Glutamatergic neuron (in vitro differentiated cells): ENCODE measurements at regions not wholly inside any gene's neighbourhood (a gene's known extent, or its start where the extent isn't known, plus 50 kb on each side); places are given as distances from the start of the nearest gene placed in this dataset.

Experiments used
- DNase-seq: peaks from one replicate; pipeline ENCODE4 v3.0.0; 2022
- H3K27ac Mint-ChIP-seq: one replicate; pipeline ENCODE4 v1.8.0; 2020; ENCODE audit warnings: mild to moderate bottlenecking, mixed read lengths, inconsistent platforms; ENCODE audit not compliant: unreplicated experiment
- H3K27me3 Mint-ChIP-seq: one replicate; pipeline ENCODE4 v1.8.0; 2020; ENCODE audit warnings: mild to moderate bottlenecking, moderate library complexity, mixed read lengths, inconsistent platforms; ENCODE audit not compliant: unreplicated experiment
- H3K36me3 Mint-ChIP-seq: one replicate; pipeline ENCODE4 v1.8.0; 2020; ENCODE audit warnings: mild to moderate bottlenecking, mixed read lengths, inconsistent platforms; ENCODE audit not compliant: unreplicated experiment
- H3K4me1 Mint-ChIP-seq: one replicate; pipeline ENCODE4 v1.8.0; 2020; ENCODE audit warnings: mild to moderate bottlenecking, low read depth, mixed read lengths, inconsistent platforms; ENCODE audit not compliant: unreplicated experiment
- H3K4me3 Mint-ChIP-seq: one replicate; pipeline ENCODE4 v1.8.0; 2020; ENCODE audit warnings: mild to moderate bottlenecking, mixed read lengths, inconsistent platforms; ENCODE audit not compliant: unreplicated experiment
- H3K9me3 Mint-ChIP-seq: one replicate; pipeline ENCODE4 v1.8.0; 2020; ENCODE audit warnings: mild to moderate bottlenecking, moderate library complexity, mixed read lengths, inconsistent platforms; ENCODE audit not compliant: unreplicated experiment
- CTCF ChIP-seq: fragments of 200-600 bp; sonication (generic); IDR thresholded peaks from one replicate; pipeline ENCODE4 v1.5.0; 2021; ENCODE audit not compliant: partially characterized antibody, unreplicated experiment

DNA sequence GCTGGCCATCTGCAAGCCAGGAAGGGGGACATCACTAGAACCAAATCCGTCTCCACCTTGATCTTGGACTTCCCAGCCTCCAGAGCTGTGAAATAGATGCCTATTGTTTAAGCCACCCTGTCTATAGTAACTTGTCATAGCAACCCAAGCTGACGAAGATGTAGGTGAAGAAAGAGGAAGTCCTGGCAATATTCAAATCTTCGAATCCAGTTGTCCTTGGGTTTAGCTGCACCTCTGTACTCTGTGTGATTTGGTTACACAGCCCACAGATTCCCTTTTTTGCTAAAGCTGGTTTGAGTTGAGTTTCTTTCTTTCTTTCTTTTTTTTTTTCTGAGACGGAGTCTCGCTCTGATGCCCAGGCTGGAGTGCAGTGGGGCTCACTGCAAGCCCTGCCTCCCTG lies 68.0 kb upstream of the XCR1 start:
- Mint-ChIP-seq H3K4me3 (no peak overlapping the region), H3K9me3 (no peaks in the 10 kb centered on the region), H3K36me3 (no peaks in the 10 kb centered on the region)

GRCh38 chr3:46094506-46094905 lies 67.2 kb upstream of the XCR1 start:
- H3K27me3 Mint-ChIP-seq, result peaks cover 7% of the 10 kb centered on the region
- no peak overlapping the region for H3K4me3 Mint-ChIP-seq
- H3K4me1 Mint-ChIP-seq, result peaks cover 2% of the 10 kb centered on the region
- no peaks in the 10 kb centered on the region for H3K9me3 Mint-ChIP-seq
- no peak overlapping the region for H3K27ac Mint-ChIP-seq
- DNase-seq, result no peak
- no peaks in the 10 kb centered on the region for H3K36me3 Mint-ChIP-seq
- TF ChIP-seq CTCF, result no peak

More for the DNA sequence above, 68.0 kb upstream of the XCR1 start:
- TF ChIP-seq CTCF, result no peak
- Mint-ChIP-seq H3K4me1 (peaks cover 2% of the 10 kb centered on the region), H3K27me3 (peaks cover 7% of the 10 kb centered on the region), H3K27ac (no peak overlapping the region)
- no peak for DNase-seq

DNA sequence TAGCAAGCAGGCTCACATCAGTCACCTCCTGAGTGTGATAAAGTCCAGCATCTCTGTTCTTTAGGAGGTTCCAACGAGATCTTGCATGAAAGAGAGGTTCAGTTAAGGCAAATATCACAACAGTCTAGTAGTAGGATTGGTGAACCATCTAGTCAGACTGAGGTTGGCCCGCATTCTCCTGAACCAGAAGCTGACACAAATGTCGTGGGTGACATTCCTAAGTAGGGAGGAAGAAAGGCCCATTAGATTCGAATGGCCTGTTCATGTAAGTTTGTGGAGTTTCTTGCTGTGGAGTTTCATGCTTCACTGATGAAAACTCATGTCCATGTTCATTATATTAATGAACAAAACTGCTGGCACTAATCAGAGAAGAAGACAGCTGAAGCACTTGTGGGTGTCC lies 66.7 kb upstream of the XCR1 start:
- DNase-seq, result no peak
- Mint-ChIP-seq H3K27ac (no peak overlapping the region), H3K9me3 (no peaks in the 10 kb centered on the region), H3K4me3 (no peak overlapping the region), H3K4me1 (peaks cover 2% of the 10 kb centered on the region), H3K36me3 (no peaks in the 10 kb centered on the region), H3K27me3 (peaks cover 7% of the 10 kb centered on the region)
- no peak for TF ChIP-seq CTCF

DNA sequence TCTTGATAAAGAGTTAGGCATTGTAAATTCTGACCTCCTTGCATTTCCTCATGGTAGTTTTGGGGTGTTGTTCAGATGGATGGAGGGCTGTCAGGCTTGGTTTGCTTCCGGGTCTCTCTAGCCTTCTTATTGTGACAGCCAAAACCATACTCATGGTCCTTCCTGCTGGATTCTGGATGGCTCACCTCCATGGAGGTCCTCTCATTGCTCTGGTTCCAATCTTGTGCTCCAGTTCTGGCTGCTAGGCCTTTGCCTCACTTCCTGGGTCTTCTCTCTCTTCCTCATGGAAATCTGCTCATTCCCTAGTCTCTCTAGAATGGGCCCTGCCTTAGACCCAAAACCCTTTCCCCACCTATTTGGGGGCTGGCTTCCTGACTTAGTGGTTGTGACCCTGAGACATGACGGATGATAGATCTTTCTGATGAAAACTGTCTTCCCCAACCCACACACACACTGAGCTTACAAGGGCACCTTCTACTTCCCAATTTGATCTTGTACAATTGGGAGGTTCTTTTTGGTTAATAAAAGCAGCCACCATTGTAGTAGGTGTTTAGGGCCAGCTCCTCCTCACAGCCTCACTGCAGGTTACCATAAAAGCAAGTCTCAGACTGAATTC lies 66.2 kb upstream of the XCR1 start:
- TF ChIP-seq CTCF, result no peak
- Mint-ChIP-seq H3K4me1 (peaks cover 2% of the 10 kb centered on the region), H3K9me3 (no peaks in the 10 kb centered on the region), H3K27me3 (peaks cover 7% of the 10 kb centered on the region), H3K36me3 (no peaks in the 10 kb centered on the region), H3K4me3 (no peak overlapping the region), H3K27ac (no peak overlapping the region)
- DNase-seq, result no peak

- Mint-ChIP-seq H3K27ac (no peak overlapping the region), H3K27me3 (peaks cover 7% of the 10 kb centered on the region), H3K36me3 (no peaks in the 10 kb centered on the region), H3K4me1 (peaks cover 2% of the 10 kb centered on the region), H3K4me3 (no peak overlapping the region), H3K9me3 (no peaks in the 10 kb centered on the region)
- no peak for DNase-seq
- TF ChIP-seq CTCF, result no peak
Observed at GRCh38 chr3:46092702-46093080, 65.4 kb upstream of the XCR1 start.
